A549 (cell line): ENCODE measurements at regions not wholly inside any gene's neighbourhood (a gene's known extent, or its start where the extent isn't known, plus 50 kb on each side); places are given as distances from the start of the nearest gene placed in this dataset.

ENCODE experiments used
- BHLHE40 ChIP-seq: IDR thresholded peaks from 2 replicates; pipeline ENCODE4 v1.6.1; 2012; ENCODE audit warnings: low read depth, low read length, inconsistent platforms
- CTCF ChIP-seq: fragments of >200 bp; sonication (Bioruptor Twin); formaldehyde crosslinking; IDR thresholded peaks from 3 replicates; pipeline ENCODE4 v1.5.1; 2016
- EHMT2 ChIP-seq: fragments of 200-600 bp; sonication (generic); IDR thresholded peaks from 2 replicates; pipeline ENCODE4 v1.6.1; 2016; ENCODE audit warnings: antibody characterized with exemption, low read depth, mild to moderate bottlenecking, moderate library complexity
- ELK1 ChIP-seq: fragments of 150-350 bp; IDR thresholded peaks from 2 replicates; pipeline ENCODE4 v1.6.1; 2014; ENCODE audit warnings: low read depth, mild to moderate bottlenecking, low read length
- JUN ChIP-seq, 2 experiments: fragments of >200 bp; sonication (Bioruptor Twin); formaldehyde crosslinking; IDR thresholded peaks; 2 replicates in 1 of 2; 3 replicates in 1 of 2; pipeline ENCODE4 v1.6.1; 2016 to 2017
- MAX ChIP-seq: IDR thresholded peaks from 2 replicates; pipeline ENCODE4 v1.6.1; 2012
- POLR2A ChIP-seq: IDR thresholded peaks from 2 replicates; pipeline ENCODE4 v1.6.1; 2012; ENCODE audit warnings: mild to moderate bottlenecking, low read length
- POLR2AphosphoS2 ChIP-seq: conservative IDR thresholded peaks from 2 replicates; pipeline ENCODE4 v1.6.1; 2012; ENCODE audit warnings: low read length, improper control_type of control experiment, inconsistent platforms
- REST ChIP-seq: fragments of 200-600 bp; sonication (generic); IDR thresholded peaks from 2 replicates; pipeline ENCODE4 v1.6.1; 2016; ENCODE audit warnings: antibody characterized with exemption, mild to moderate bottlenecking, moderate library complexity
- SREBF2 ChIP-seq: fragments of 450-650 bp; IDR thresholded peaks from 2 replicates; pipeline ENCODE4 v1.6.1; 2014; ENCODE audit warnings: mild to moderate bottlenecking, moderate library complexity
- ZC3H11A ChIP-seq: fragments of 450-650 bp; IDR thresholded peaks from 2 replicates; pipeline ENCODE4 v1.6.1; 2014; ENCODE audit warnings: antibody characterized with exemption, mild to moderate bottlenecking
- ZSCAN20 ChIP-seq: fragments of 250-450 bp; sonication (Bioruptor Pico); IDR thresholded peaks from 2 replicates; pipeline ENCODE4 v1.8.0; 2022; ENCODE audit warnings: mild to moderate bottlenecking, moderate library complexity

GRCh38 chr2:163799807-163800206 lies 64.0 kb upstream of the FIGN start:
- TF ChIP-seq MAX (no peak), CTCF (no peak), POLR2A (no peak), EHMT2 (no peak), JUN (IDR thresholded peaks at IDR 0.05) (no peak), REST (no peak), ELK1 (no peak), BHLHE40 (no peak), POLR2AphosphoS2 (no peak), SREBF2 (no peak), ZC3H11A (no peak), ZSCAN20 (CRISPR knock-in tag) (no peak)
